ENCODE measurements at regions not wholly inside any gene's neighbourhood (a gene's known extent, or its start where the extent isn't known, plus 50 kb on each side); places are given as distances from the start of the nearest gene placed in this dataset.

DNA sequence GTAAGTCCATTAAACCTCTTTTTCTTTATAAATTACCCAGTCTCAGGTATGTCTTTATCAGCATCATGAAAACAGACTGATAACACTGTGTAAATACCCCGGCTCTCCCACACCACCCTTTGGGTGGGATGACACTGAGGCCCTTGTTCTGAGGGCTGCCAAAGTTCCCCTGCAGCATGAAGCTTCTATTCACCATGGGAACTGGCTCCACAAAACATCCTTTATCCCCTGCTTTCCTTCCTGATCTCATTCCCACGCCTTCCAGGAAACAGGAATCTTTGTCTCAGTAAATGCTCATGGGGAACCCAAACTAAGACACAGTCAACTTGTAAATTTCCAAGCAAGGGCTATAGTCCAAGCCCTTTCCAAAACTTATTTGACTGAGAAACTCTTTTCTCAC lies 88.4 kb downstream of the ABCC12 start:
- TF ChIP-seq, protein P1, sequence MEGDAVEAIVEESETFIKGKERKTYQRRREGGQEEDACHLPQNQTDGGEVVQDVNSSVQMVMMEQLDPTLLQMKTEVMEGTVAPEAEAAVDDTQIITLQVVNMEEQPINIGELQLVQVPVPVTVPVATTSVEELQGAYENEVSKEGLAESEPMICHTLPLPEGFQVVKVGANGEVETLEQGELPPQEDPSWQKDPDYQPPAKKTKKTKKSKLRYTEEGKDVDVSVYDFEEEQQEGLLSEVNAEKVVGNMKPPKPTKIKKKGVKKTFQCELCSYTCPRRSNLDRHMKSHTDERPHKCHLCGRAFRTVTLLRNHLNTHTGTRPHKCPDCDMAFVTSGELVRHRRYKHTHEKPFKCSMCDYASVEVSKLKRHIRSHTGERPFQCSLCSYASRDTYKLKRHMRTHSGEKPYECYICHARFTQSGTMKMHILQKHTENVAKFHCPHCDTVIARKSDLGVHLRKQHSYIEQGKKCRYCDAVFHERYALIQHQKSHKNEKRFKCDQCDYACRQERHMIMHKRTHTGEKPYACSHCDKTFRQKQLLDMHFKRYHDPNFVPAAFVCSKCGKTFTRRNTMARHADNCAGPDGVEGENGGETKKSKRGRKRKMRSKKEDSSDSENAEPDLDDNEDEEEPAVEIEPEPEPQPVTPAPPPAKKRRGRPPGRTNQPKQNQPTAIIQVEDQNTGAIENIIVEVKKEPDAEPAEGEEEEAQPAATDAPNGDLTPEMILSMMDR (IDR thresholded peaks at IDR 0.05), result no peak
- TF ChIP-seq POLR2A (IDR thresholded peaks at IDR 0.05), result no peak

All from body of pancreas (tissue), 4 donors.